ENCODE measurements at regions not wholly inside any gene's neighbourhood (a gene's known extent, or its start where the extent isn't known, plus 50 kb on each side); places are given as distances from the start of the nearest gene placed in this dataset.
"Not testable (repeated sequence)": the region's sequence is repeated elsewhere in the genome, so short reads cannot be mapped to it uniquely, and the experiment has no call there.

GRCh38 chr14:47959740-47960139 lies 284.3 kb upstream of the MDGA2 start:
- DNase-seq = no peak

DNA sequence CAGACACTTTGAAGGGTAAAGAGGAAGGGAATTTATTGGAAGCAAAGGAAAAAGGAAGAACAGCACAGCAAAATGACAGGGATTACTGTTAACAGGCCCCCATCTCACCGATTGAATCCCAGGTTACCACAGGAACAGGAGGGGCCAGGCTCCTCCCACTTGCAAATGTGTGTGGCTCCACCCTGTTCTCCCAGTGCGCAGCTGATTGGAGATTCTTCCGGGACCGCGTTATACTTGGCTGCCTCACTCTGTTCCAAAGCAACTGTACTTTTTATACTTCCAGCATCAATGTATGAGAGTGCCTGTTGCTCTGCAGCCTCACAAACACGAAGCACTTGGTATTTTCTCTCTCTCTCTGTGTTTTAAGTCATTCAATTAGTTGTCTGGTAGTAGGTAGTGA lies 273.6 kb upstream of the MDGA2 start:
- DNase-seq = no peak

- no peak for DNase-seq
Measured at GRCh38 chr14:47935332-47935731, 259.9 kb upstream of the MDGA2 start.

DNA sequence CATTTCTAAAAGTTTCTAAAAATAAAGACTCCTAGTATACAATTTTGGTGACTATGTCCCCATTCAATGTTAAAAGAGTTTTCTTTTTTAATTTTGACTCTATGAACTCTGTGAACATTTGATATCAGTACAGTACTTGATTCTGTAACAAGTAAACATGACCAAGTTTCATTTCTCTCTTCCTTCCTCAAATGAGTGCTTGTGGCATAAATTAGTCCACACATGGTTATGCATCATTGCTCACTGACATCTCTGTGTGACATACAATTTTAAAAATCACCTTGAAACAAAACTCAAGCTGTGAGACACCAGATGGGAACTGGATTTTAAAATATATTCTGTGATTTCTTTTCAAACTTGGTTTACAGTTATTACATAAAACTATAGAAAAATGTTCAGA lies 253.9 kb upstream of the MDGA2 start:
- no peak for DNase-seq

- no peak for DNase-seq
Measured at GRCh38 chr14:47921133-47921532, 245.7 kb upstream of the MDGA2 start.

- no peak for DNase-seq
Measured at GRCh38 chr14:47919997-47920396, 244.6 kb upstream of the MDGA2 start.

- DNase-seq = no peak
Measured at GRCh38 chr14:47919334-47919846, 244.0 kb upstream of the MDGA2 start.

- DNase-seq = peak in 1 of 2 experiments; percentile 25
Measured at GRCh38 chr14:47917344-47917954, 242.0 kb upstream of the MDGA2 start.

DNA sequence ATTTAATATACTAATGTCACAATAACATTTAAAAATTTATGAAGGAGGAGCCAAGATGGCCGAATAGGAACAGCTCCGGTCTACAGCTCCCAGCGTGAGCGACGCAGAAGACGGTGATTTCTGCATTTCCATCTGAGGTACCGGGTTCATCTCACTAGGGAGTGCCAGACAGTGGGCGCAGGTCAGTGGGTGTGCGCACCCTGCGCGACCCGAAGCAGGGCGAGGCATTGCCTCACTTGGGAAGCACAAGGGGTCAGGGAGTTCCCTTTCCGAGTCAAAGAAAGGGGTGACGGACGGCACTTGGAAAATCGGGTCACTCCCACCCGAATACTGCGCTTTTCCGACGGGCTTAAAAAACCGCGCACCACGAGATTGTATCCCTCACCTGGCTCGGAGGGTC lies 225.7 kb upstream of the MDGA2 start:
- not testable (repeated sequence) for DNase-seq

- DNase-seq = no peak
Measured at GRCh38 chr14:47899685-47900084, 224.3 kb upstream of the MDGA2 start.

DNA sequence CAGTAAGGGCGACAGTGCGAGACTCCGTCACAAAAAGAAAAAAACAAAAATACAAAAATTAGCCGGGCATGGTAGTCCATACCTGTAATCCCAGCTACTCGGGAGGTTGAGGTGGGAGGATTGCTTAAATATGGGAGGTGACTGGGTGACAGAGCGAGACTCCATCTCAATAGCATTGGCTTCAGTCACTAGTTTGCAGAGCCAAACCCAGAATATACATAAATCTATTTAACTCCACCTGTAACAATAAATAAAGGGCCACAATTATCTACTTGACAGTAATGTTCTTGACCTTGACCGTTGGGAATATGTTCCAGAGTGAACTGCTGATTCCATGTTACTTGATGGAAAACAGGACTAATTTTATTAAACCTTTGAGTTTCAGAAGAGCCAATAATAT lies 198.9 kb upstream of the MDGA2 start:
- no peak for DNase-seq

- no peak for DNase-seq
Measured at GRCh38 chr14:47872588-47872987, 197.2 kb upstream of the MDGA2 start.

DNA sequence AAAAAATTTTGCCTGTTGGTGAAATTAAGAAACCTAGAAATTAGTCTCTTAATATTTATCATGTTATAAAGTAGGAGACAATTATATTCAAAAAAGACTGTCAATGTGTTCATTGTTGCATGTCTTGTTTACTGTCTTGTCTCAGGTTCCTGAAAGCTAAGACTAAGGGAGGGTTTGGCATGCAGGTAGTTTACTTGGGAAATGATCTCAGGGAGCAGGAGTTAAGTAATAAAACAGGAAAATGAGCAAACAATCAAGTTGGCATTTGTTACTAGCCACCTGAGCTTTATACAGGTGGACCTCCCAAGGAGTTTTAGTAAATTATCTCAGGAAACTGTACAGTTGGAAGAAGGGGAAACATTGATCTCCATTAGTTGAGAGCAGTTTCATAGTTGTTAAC lies 188.0 kb upstream of the MDGA2 start:
- DNase-seq = no peak

DNA sequence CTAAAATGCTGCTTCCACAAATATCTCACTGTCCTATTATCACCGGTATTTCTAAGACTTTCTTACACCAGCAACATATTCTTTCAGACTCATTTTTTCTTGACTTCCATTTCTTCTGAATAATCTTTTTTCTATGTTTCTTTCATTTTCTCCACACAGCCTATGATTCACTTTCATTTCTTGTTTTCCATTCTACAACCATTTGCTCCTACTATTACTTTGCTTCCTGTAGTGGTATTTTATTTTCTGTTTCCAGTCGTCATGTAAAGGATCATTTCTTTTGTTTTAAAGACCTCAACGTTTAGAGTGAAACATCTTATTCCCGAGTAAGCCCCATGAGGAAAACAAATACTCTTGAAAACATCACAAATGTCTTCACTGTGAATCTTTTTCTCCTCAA lies 182.2 kb upstream of the MDGA2 start:
- DNase-seq = no peak

- DNase-seq = no peak
Measured at GRCh38 chr14:47852278-47852677, 176.9 kb upstream of the MDGA2 start.

GRCh38 chr14:47846008-47846407 lies 170.6 kb upstream of the MDGA2 start:
- DNase-seq = no peak

- DNase-seq = no peak
Measured at GRCh38 chr14:47843236-47843635, 167.8 kb upstream of the MDGA2 start.

GRCh38 chr14:47833011-47833410 lies 157.6 kb upstream of the MDGA2 start:
- no peak for DNase-seq

DNA sequence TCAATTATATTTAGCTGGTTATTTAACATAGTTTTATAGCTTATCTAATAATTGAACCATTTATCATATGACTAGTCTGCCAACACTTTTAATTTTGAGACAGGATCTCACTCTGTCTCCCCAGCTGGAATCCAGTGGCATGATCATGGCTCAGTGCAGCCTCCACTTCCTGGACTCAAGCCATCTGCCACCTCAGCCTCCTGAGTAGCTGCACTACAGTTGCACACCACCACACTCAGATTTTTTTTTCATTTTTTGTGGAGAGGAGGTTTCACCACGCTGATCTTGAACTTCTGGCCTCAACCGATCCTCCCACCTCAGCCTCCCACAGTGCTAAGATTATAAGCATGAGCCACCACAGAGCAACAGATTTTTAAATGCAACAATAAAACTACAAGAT lies 151.4 kb upstream of the MDGA2 start:
- DNase-seq = no peak

- no peak for DNase-seq
Measured at GRCh38 chr14:47822326-47822725, 146.9 kb upstream of the MDGA2 start.

GRCh38 chr14:47821135-47821534 lies 145.7 kb upstream of the MDGA2 start:
- DNase-seq = no peak

GRCh38 chr14:47790477-47790876 lies 115.1 kb upstream of the MDGA2 start:
- no peak for DNase-seq

DNA sequence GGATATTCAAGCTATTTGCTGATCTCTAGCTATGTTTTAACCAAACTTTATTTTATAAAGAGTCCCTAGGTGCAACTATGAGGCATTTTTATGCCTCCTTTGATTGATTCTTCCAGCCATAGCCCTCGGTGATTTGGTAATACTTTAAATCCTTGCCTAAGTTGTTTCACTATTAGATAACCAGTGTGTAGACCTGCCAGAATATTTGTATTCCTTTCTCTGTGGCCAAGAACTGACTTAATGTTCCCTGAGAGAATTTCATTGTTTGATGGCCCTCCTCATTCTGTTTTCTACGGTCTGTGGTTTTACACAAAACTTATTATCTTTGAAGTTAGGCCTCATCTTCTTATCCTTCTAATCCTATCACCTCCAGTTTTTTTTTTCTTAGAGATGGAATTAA lies 109.7 kb upstream of the MDGA2 start:
- DNase-seq = no peak

DNA sequence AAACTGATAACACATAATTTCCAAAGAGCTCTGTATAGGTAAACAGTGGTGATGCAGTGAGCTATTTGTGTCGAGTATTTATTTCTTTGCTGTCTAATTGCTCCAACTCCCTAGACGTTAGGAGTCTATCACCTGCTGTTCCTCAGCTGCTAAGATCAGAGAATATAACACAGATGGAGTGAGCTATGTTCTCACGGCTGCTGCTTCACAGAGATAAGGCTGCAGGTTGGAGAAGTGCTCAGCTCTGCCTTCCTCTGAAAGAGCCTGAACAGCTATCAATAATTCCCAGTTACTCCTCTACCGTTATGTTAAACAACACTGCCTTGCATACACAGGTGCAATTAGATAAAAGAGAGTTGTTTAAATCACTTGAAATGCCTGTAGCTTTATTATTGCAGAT lies 103.2 kb upstream of the MDGA2 start:
- no peak for DNase-seq

- no peak for DNase-seq
Measured at GRCh38 chr14:47772652-47773051, 97.2 kb upstream of the MDGA2 start.
